RWPE1 (cell line): ENCODE measurements at regions not wholly inside any gene's neighbourhood (a gene's known extent, or its start where the extent isn't known, plus 50 kb on each side); places are given as distances from the start of the nearest gene placed in this dataset.

ENCODE experiments used
- CTCF ChIA-PET: fragments of 350-600 bp; sonication (Branson Sonifier 250); formaldehyde crosslinking; extraction: SDS; loops from one replicate; lab custom pipeline; 2021; lab: Yijun Ruan, JAX
- POLR2A ChIA-PET: fragments of 400-600 bp; formaldehyde crosslinking; extraction: SDS; loops from one replicate; lab custom pipeline; 2020; ENCODE audit warnings: antibody characterized with exemption; ENCODE audit not compliant: low non-redundant PET; lab: Yijun Ruan, JAX
- DNase-seq: peaks from one replicate; pipeline ENCODE4 v3.0.0; 2012; ENCODE audit warnings: low spot score
- H3K27ac ChIP-seq: fragments of 450-650 bp; 2 replicates; pipeline ENCODE4 v1.5.1; 2017
- CTCF ChIP-seq: fragments of 450-650 bp; conservative IDR thresholded peaks from 2 replicates; pipeline ENCODE4 v1.5.1; 2017; ENCODE audit warnings: low read depth, mild to moderate bottlenecking

- no peak overlapping the region for H3K27ac ChIP-seq
- no peak for TF ChIP-seq CTCF
- DNase-seq: no peak
- CTCF ChIA-PET: no interaction called here
- POLR2A ChIA-PET: no interaction called here
Observed at GRCh38 chr6:159429433-159429832, 260.2 kb downstream of the FNDC1 start.

- CTCF ChIA-PET: no interaction called here
- no peak for DNase-seq
- POLR2A ChIA-PET: no interaction called here
- TF ChIP-seq CTCF: no peak
- no peak overlapping the region for H3K27ac ChIP-seq
Observed at GRCh38 chr6:159427771-159428170, 258.6 kb downstream of the FNDC1 start.

GRCh38 chr6:159427335-159427734 lies 258.1 kb downstream of the FNDC1 start:
- CTCF ChIA-PET: no interaction called here

GRCh38 chr6:159425421-159425820 lies 256.2 kb downstream of the FNDC1 start:
- no peak overlapping the region for H3K27ac ChIP-seq
- ChIA-PET POLR2A (no interaction called here), CTCF (no interaction called here)
- no peak for DNase-seq
- no peak for TF ChIP-seq CTCF

More at GRCh38 chr6:159427335-159427734, 258.1 kb downstream of the FNDC1 start:
- TF ChIP-seq CTCF: no peak
- POLR2A ChIA-PET: no interaction called here
- no peak for DNase-seq
- no peak overlapping the region for H3K27ac ChIP-seq

- ChIA-PET CTCF (no interaction called here), POLR2A (no interaction called here)
- no peak for TF ChIP-seq CTCF
- no peak for DNase-seq
- no peak overlapping the region for H3K27ac ChIP-seq
Observed at GRCh38 chr6:159422041-159422984, 253.1 kb downstream of the FNDC1 start.

GRCh38 chr6:159421586-159421985 lies 252.4 kb downstream of the FNDC1 start:
- no peak for DNase-seq
- ChIA-PET POLR2A (no interaction called here), CTCF (no interaction called here)
- H3K27ac ChIP-seq: no peak overlapping the region
- no peak for TF ChIP-seq CTCF
